Rectal smooth muscle tissue (tissue), 1 donor: ENCODE measurements at regions not wholly inside any gene's neighbourhood (a gene's known extent, or its start where the extent isn't known, plus 50 kb on each side); places are given as distances from the start of the nearest gene placed in this dataset.

Experiments
- H3K27ac ChIP-seq: one replicate; pipeline ENCODE4 v1.7.0; 2013; ENCODE audit warnings: low read depth, low read length, inconsistent platforms
- H3K27me3 ChIP-seq: one replicate; pipeline ENCODE4 v1.7.0; 2013; ENCODE audit warnings: low read length; ENCODE audit not compliant: control insufficient read depth, insufficient read depth
- H3K36me3 ChIP-seq: one replicate; pipeline ENCODE4 v1.7.0; 2013; ENCODE audit warnings: low read length; ENCODE audit not compliant: control insufficient read depth, insufficient read depth
- H3K4me1 ChIP-seq: one replicate; pipeline ENCODE4 v1.7.0; 2013; ENCODE audit warnings: low read length; ENCODE audit not compliant: control insufficient read depth, insufficient read depth
- H3K4me3 ChIP-seq: one replicate; pipeline ENCODE4 v1.7.0; 2013; ENCODE audit warnings: low read length
- H3K9ac ChIP-seq: one replicate; pipeline ENCODE4 v1.7.0; 2013; ENCODE audit warnings: low read length

DNA sequence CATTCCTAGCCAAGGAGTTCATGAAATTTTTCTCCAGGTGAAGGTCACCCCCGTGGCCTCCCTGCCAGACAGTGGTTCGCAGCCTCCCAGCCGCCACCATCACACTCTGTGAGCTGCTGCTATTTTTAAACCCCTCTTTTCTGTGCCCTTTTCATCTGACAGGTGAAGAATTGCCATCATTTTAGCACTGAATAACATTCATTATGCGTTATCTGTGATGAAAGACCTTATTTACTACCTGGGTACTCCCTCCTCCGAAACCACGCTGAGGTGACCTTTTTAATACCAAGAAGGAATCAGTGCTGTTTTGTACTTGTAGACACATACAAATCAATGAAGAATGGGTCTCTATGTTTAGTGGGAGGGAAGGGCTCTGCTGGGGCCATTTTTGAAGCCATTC, 148.9 kb upstream of the GPR12 start:
- no peak overlapping the region for H3K9ac ChIP-seq
- no peaks in the 10 kb centered on the region for H3K36me3 ChIP-seq
- peaks cover 3% of the 10 kb centered on the region for H3K27me3 ChIP-seq
- no peak overlapping the region for H3K27ac ChIP-seq
- no peaks in the 10 kb centered on the region for H3K4me1 ChIP-seq
- H3K4me3 ChIP-seq: no peak overlapping the region

GRCh38 chr13:26908126-26908525, 147.5 kb upstream of the GPR12 start:
- Histone ChIP-seq H3K4me3 (no peak overlapping the region), H3K27ac (no peak overlapping the region), H3K36me3 (no peaks in the 10 kb centered on the region), H3K27me3 (peaks cover 3% of the 10 kb centered on the region), H3K4me1 (no peaks in the 10 kb centered on the region), H3K9ac (no peak overlapping the region)

DNA sequence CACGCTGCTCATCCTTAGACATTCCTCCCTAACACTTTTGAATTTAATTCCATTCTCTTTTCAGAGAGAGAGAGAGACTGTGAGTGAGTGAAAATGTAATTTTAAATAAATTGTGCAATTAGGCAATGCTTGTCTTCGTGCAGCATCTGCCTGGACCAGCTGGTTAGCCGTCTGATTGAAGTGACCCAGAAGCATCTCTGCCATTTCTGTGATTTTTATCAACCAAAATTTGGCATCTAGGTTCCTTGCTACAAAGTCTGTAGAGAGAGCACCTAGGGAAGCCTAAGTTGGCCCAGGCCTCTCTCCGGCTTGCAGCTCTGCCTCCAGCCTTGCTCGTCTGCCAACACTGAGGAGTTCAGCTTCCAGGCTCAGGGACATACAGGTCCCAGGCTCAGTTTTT, 138.6 kb upstream of the GPR12 start:
- H3K9ac ChIP-seq: no peak overlapping the region
- H3K4me1 ChIP-seq: no peaks in the 10 kb centered on the region
- H3K27me3 ChIP-seq: peaks cover 3% of the 10 kb centered on the region
- no peaks in the 10 kb centered on the region for H3K36me3 ChIP-seq
- H3K4me3 ChIP-seq: no peak overlapping the region
- H3K27ac ChIP-seq: no peak overlapping the region

DNA sequence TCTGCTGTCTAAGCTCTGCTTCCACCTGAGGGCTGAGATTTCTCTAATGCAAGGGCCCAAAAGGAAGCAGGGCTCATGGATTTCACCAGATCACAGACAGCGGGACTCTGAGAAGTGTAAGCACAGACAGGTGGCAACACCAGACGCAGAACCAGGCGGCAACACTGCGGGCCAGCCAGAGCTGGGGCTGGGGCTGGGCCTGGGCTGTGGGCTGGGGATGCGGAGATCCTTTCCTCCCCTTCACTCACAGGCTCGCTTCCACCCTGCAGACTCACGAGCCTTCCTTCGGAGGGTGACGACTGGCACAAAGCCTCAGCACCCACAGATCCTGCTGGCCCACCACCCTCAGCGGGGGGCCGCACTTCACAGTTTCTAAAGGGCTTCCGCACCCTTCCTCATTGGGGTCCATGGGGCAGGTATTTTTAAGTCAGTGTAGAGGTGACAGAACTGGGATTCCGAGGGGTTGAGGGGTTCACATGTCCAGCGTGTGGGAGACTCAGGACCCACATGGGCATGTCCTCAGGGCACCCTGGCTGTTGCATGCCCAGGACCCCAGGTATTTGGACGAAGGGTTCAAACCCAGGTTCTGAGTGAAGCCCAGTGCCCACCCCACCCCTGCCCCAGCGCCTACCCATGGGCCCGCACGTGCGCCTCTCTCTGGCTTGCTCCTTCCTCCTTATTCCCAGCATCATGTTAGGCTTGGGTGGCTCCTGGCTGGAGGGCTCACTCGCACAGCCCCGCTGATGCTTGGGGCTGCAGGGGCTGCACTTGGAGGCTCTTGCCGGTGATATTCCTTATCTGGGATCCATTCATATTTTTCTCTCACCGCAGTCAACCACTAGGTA, 137.3 kb upstream of the GPR12 start:
- peaks cover 3% of the 10 kb centered on the region for H3K27me3 ChIP-seq
- H3K4me3 ChIP-seq: no peak overlapping the region
- no peak overlapping the region for H3K27ac ChIP-seq
- no peaks in the 10 kb centered on the region for H3K4me1 ChIP-seq
- H3K36me3 ChIP-seq: no peaks in the 10 kb centered on the region
- H3K9ac ChIP-seq: no peak overlapping the region

DNA sequence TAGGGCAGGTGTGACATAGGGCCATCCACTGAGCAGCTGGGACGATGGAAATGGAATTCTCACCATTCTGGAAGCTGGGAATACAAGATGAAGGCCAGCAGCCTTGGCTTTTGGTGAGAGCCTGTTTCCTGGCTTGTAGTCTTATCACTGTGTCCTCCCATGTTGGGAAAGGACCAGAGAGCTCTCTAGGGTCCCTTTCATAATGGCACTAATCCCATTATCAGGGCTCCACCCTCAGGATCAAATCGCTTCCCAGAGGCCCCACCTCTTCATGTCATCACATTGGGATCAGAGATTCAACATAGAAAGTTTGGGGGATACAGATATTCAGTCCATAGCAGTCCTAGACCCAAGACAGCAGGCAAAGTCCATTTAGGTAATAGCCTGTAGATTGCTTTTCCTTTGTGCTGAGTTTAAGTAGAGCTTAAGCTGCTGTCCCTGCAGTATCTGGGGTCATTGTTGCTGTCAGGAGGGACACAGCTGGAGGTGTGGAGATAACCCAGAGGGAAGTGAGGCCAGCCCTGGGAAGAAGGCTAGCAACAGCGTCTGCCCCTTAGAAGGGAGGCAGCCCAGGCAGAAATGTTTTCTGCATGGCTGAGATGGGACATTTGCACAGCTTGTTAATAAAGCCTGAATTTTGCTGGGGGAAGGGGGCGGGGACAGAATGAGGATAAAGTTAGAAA, 136.5 kb upstream of the GPR12 start:
- H3K4me3 ChIP-seq: no peak overlapping the region
- no peaks in the 10 kb centered on the region for H3K4me1 ChIP-seq
- peaks cover 3% of the 10 kb centered on the region for H3K27me3 ChIP-seq
- H3K9ac ChIP-seq: no peak overlapping the region
- H3K27ac ChIP-seq: no peak overlapping the region
- H3K36me3 ChIP-seq: no peaks in the 10 kb centered on the region

DNA sequence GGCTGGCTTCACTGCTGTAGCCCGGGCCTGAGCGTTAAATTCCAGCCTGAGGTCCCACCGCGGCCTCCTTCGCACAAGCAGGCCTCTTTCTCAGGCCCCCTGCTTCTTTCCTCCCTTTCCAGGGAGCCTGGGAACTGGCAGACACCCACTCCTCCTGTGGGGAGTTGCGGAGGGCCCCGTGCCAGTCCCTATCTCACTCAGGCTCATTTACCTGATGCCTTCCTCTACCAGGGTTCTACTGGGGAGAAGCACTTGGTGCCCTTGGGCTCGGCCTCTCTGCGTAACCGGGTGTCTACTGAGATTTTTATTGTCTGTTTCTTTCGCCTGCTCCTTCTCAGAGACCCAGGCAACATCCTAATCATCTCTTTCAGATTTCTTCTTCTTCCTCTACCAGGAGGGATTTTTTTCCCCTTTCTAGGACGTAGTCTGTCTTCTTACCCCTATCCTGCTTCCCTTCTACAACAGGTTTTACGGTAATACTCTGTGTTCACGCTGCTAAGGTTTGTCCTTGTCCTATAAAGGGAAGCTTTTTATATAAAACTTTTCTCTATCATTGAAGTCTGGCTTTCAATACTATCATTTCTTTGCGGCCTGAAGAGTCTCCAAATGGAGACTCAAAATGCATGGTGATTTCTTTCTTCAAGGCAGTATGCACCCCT, 135.4 kb upstream of the GPR12 start:
- Histone ChIP-seq H3K4me1 (no peaks in the 10 kb centered on the region), H3K9ac (no peak overlapping the region), H3K27ac (no peak overlapping the region), H3K36me3 (no peaks in the 10 kb centered on the region), H3K27me3 (peaks cover 3% of the 10 kb centered on the region), H3K4me3 (no peak overlapping the region)

- H3K9ac ChIP-seq: no peak overlapping the region
- H3K36me3 ChIP-seq: no peaks in the 10 kb centered on the region
- no peak overlapping the region for H3K4me3 ChIP-seq
- H3K4me1 ChIP-seq: no peaks in the 10 kb centered on the region
- H3K27ac ChIP-seq: no peak overlapping the region
- H3K27me3 ChIP-seq: peaks cover 3% of the 10 kb centered on the region
Measured at GRCh38 chr13:26895081-26895807, 134.7 kb upstream of the GPR12 start.

GRCh38 chr13:26888632-26889031, 128.0 kb upstream of the GPR12 start:
- Histone ChIP-seq H3K36me3 (no peaks in the 10 kb centered on the region), H3K4me1 (no peaks in the 10 kb centered on the region), H3K27ac (no peak overlapping the region), H3K27me3 (no peaks in the 10 kb centered on the region), H3K4me3 (no peak overlapping the region), H3K9ac (no peak overlapping the region)

GRCh38 chr13:26887594-26887993, 127.0 kb upstream of the GPR12 start:
- Histone ChIP-seq H3K9ac (no peak overlapping the region), H3K4me3 (no peak overlapping the region), H3K4me1 (no peaks in the 10 kb centered on the region), H3K36me3 (no peaks in the 10 kb centered on the region), H3K27me3 (no peaks in the 10 kb centered on the region), H3K27ac (no peak overlapping the region)

DNA sequence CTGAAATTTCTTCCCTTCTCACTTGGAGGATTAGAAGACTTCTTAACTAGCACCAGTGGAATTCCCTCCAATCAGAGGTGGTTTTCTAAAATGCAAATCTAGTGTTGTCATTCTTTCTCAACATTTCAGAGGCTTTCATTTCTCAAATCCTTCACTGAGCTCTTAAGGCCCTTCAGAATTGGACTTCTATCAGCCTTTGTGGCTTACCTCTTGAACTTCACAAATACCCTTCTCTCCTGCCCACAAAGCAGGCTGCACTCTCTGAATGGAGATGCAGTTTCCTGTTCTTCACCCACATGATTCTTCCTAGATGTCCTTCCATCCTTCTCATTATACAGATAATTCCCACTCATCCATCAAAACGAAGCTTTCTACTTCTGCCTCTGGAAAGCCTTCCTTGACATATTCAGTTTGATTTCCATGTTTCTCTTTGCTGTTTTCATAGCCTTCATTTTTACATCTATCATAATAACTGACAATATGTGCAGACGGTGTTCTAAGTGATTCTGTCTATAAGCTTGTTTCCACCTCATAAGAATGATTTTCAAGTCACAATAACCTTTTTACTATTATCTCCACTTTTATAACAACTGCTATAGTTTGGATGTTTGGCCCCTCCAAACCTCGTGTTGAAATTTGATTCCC, 123.1 kb upstream of the GPR12 start:
- Histone ChIP-seq H3K4me1 (peaks cover 5% of the 10 kb centered on the region), H3K36me3 (no peaks in the 10 kb centered on the region), H3K27ac (no peak overlapping the region), H3K9ac (no peak overlapping the region), H3K4me3 (no peak overlapping the region), H3K27me3 (no peaks in the 10 kb centered on the region)

DNA sequence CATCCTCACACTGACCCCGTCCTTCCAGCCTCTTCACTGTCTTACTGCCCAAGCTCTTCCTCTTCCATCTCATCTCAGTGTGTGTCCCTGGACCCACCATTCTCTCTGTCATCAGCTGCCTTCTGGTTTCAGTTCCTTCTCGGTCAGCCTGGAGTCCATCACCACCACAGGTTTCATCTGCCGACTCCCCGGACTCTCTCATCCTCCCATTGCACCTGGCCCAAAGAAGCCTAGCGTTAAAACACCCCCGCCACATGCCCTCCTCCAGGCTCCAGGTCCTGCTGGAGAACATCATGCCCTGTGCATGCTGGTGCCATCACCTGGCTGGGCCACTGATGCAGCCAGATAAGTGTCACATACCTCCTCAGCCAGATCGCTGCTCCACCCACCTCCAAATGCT, 122.1 kb upstream of the GPR12 start:
- Histone ChIP-seq H3K36me3 (no peaks in the 10 kb centered on the region), H3K27me3 (no peaks in the 10 kb centered on the region), H3K4me3 (no peak overlapping the region), H3K9ac (no peak overlapping the region), H3K27ac (no peak overlapping the region), H3K4me1 (peaks cover 5% of the 10 kb centered on the region)

GRCh38 chr13:26881154-26881553, 120.6 kb upstream of the GPR12 start:
- H3K27ac ChIP-seq: no peak overlapping the region
- peaks cover 5% of the 10 kb centered on the region for H3K4me1 ChIP-seq
- no peaks in the 10 kb centered on the region for H3K27me3 ChIP-seq
- no peaks in the 10 kb centered on the region for H3K36me3 ChIP-seq
- H3K4me3 ChIP-seq: peak overlapping the region; percentile 24
- H3K9ac ChIP-seq: no peak overlapping the region
